ENCODE measurements at regions not wholly inside any gene's neighbourhood (a gene's known extent, or its start where the extent isn't known, plus 50 kb on each side); places are given as distances from the start of the nearest gene placed in this dataset.

GRCh38 chr2:120956486-120957156 is 221.0 kb downstream of the GLI2 start:
- no peak for DNase-seq

DNA sequence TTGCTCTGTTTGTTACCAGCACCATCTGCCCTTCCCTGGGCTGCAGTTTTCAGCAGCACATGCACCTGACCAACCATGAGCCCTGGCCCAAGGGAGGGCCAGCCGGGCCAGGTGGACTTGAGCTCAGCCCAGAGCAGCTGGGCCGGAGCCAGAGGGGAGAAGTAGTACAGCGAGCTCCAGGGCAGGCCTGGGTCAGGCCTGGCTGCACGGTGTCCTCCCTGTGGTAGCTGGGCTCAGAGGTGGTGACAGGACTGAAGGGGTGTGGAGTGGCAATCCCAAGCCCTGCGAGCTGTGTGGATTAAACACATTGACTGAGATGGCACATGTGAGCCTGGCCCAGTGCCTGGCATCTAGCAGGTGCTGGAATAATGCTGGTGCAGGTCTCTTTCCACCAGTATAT is 222.2 kb downstream of the GLI2 start:
- no peak for DNase-seq

GRCh38 chr2:120958623-120959366 is 223.1 kb downstream of the GLI2 start:
- no peak for DNase-seq

DNA sequence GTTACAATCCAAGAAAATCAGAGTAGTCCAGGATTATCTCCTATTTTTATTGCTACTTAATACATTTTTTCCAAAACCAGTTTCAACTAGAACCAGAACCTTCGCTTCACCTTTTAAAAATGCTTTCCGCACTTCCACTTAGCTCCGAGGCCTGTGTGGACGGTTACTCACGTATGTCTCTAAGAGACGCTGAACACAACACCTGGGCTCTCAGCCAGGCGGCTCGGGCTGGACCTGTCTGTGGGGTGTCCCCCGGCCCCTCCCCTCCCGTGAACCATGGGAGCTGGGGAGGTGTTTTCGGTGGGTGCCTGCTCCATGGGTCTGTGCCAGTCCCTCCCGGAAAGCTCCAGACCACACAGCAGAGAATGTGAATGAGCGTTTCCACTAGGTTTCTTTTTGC is 223.8 kb downstream of the GLI2 start:
- DNase-seq: no peak

- no peak for DNase-seq
These were observed 225.2 kb downstream of the GLI2 start for GRCh38 chr2:120960770-120961366.

- no peak for DNase-seq
These were observed 225.7 kb downstream of the GLI2 start for GRCh38 chr2:120961396-120961795.

DNA sequence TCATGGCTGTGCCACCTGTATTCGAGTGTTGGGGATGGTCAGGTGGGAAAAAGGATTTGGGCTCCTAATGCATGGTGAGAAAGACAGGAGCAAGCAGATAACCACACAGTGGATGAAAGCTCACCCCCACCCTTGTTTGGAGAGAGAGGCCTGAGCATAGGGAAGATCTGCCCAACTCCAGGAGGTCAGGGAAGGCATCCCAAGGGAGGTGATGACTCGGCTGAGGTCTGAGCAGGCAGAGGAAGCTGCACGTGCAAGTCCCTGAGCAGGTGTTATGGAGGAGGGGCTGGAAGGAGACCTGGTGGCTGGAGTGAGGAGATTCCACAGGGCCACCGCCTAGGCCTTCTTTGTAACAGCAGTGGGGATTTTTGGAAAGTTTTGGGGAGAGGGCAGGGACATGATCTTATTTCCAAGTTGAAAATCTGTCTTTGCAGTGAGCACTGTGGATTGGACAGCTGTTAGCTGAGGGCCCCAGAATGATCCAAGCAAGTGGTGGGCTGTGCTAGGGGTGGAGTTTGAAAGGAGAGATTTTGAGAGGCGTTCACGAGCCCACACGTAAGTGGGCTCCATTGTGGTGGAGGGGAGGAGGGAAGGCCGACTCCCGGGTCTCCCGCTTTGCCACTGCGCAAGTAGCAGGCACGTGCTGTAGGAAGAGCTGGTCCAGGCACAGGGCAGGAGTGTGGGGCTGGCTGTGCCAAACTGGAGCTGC is 228.5 kb downstream of the GLI2 start:
- DNase-seq: no peak

DNA sequence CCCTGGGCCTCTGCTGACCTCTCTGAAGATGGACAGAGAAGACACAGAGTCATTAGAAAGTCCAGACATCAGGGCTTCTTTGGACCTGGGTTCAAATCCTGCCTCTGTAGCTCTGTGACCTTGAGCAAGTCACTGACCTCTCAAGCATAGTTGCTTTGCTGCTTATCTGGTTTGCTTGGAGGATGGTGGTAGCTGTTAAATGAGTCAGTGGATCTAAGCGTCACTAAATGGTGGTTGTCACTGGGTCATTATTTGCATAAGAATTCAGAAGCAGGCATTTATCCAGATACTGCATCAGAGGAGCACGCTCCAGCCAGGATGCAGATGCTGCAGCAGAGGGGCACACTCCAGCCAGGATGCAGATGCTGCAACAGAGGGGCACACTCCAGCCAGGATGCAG is 229.2 kb downstream of the GLI2 start:
- no peak for DNase-seq

GRCh38 chr2:120966510-120967254 is 231.0 kb downstream of the GLI2 start:
- DNase-seq: no peak

DNA sequence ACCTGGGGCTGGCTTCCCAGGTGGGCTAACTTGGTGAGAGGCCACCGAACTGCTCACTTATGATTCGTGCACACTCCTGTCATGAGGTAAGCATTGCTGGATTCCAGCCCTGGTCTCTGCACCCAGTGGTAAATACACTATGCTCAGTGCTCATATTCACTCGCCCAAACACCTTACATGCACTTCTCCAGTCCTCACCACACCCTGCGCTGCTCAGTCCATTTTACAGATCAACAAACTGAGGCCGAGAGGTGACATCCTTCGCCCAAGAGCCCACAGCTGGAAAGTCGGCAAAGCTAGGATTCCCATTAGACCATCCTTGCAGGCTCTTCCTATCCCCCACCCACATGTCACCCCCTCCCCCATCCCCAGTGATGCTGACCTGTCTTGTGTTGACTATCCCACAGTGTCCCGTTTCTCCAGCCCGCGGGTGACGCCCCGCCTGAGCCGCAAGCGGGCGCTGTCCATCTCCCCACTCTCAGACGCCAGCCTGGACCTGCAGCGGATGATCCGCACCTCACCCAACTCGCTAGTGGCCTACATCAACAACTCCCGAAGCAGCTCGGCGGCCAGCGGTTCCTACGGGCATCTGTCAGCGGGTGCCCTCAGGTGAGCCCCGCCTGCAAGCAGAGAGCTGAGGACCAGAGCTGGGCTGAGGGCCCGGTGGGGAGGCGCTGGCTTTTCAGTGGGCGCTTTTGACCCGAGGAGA is 232.8 kb downstream of the GLI2 start:
- no peak for DNase-seq

GRCh38 chr2:120969613-120970355 is 234.1 kb downstream of the GLI2 start:
- no peak for DNase-seq

DNA sequence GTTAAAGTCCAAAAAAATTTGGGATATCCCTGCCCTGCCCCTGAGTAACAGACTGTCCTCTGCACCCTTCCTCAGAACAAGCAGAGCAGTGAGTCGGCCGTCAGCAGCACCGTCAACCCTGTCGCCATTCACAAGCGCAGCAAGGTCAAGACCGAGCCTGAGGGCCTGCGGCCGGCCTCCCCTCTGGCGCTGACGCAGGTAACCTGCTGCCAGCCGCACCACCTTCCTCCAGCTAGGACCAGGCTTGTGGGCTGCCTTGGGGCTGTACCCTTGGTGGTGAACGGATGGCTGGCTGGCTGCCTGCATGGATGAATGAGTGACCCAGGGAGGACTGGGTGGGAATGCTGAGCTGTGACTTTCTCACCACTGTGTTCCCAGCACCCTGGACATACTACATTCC is 236.2 kb downstream of the GLI2 start:
- DNase-seq: no peak

DNA sequence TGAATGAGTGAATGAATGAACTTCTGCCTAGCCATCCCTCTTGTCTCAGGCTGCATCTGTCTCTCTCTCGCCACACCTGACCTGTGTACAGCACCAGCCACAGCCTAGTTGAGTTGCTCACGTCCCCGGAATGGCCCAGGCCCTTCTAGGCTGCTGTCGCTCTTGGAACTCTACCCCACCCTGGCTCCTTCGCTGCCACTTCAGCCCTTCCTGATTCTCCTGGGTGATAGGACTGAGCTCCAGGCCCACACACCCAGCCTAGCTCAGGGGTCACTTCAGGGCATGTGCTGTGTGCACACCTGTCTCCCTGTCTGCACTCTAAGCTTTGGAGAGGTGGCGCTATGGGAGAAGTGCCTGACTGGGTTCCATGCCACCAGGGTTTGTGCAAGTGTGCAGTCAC is 236.6 kb downstream of the GLI2 start:
- DNase-seq: no peak

- DNase-seq: no peak
These were observed 237.5 kb downstream of the GLI2 start for GRCh38 chr2:120973196-120973595.

DNA sequence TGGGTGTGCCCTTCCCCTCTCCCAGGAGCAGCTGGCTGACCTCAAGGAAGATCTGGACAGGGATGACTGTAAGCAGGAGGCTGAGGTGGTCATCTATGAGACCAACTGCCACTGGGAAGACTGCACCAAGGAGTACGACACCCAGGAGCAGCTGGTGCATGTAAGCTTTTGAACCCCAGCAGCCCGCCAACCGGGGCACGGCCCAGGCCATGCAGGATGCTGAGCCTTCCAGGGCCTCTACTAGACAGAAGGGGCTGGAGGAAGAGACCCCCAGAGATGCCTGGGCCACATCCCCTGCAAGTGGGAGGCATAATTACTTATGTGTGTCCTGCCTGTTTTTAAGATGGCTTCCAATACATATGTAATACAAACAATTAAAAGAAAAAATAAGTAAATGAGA is 239.3 kb downstream of the GLI2 start:
- no peak for DNase-seq

GRCh38 chr2:120976501-120977307 is 241.0 kb downstream of the GLI2 start:
- no peak for DNase-seq

DNA sequence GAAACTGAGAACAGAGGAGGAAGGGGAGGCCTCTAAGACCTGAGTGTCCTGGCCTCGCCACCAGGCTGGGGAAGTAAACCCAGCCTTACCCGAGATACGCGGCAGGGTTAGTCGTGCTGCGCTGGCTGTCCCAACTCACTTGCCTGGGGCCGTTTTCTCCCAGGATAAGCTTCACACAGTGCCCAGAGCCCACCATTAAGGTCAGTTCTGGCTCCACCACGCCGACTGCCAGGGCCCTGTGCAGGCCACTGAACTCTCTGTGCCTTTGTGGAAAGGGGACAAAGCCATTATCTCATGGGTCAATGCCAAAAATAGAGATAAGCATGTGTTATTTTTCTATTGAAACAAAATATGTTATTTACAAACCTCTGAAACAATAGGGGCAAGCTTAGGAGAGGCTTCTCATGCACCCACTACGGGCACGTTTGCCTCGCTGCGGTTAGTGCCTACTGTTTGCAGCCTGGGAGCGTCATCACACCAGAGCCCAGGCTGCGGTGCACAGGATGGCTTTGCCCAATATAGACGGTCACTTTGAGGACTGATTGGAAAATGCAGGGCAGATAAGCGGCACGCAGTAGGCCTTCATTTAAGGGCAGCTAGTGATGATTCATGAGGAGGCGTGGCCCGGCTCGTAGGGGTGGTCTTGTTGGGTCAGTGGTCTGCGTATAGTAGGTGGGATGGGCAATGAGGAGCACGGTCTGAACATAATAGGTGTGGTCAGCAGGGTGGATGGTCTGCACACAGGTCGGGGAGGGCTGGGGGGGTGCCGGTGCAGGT is 242.1 kb downstream of the GLI2 start:
- no peak for DNase-seq

GRCh38 chr2:120978359-120979050 is 242.8 kb downstream of the GLI2 start:
- no peak for DNase-seq

DNA sequence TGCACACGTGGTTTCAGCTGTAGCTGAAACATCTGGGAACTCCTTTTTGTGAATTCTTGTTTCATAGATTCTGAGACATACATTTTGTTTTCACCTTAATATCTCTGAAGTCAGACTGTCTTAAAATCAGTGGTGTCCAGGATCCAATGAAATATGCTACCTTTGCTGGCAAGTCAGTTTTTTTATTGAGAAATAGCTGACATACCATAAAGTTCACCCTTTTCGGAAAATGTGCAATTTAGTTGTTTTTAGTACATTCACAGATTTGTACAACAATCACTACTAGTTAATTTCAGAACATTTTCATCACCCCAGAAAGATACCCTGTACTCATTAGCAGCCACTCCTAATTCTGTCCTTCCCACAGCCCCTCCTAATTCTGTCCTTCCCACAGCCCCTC is 243.7 kb downstream of the GLI2 start:
- DNase-seq: no peak

All from activated CD4-positive, alpha-beta T cell treated with anti-CD3 and anti-CD28 coated beads, Interleukin-2, amount 50 U/mL, for 48 hours (primary cell).